GM11168 (cell line): ENCODE measurements at regions not wholly inside any gene's neighbourhood (a gene's known extent, or its start where the extent isn't known, plus 50 kb on each side); places are given as distances from the start of the nearest gene placed in this dataset.
"Not testable (repeated sequence)": the region's sequence is repeated elsewhere in the genome, so short reads cannot be mapped to it uniquely, and the experiment has no call there.

Source experiments
- in situ Hi-C: fragments of 300-500 bp; cut with MboI; formaldehyde crosslinking; loops from one replicate; pipeline ENCODE4 v1.12.0; 2022; ENCODE audit warnings: low sequenced_read_pairs; ENCODE audit not compliant: unreplicated experiment

DNA sequence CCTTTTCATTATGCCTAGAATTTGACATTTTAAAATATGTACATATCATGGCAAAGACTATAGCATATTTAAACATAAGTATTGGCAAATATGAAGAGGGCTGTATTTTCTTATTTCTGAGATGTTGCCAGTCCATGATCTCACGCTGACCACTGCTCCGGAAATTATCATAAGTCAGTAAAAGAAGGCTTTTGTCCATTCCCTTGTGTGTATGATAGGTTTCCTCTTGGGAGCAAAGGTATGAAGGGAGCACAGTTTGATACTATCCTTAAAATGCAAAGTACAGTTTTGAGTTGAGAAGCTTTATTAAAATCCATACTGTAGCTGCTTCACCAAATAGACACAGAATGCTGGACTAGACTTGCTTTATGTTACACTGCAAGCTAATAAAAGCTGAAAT, 52.6 kb upstream of the AGA start:
- in situ Hi-C loops = no loop called here

DNA sequence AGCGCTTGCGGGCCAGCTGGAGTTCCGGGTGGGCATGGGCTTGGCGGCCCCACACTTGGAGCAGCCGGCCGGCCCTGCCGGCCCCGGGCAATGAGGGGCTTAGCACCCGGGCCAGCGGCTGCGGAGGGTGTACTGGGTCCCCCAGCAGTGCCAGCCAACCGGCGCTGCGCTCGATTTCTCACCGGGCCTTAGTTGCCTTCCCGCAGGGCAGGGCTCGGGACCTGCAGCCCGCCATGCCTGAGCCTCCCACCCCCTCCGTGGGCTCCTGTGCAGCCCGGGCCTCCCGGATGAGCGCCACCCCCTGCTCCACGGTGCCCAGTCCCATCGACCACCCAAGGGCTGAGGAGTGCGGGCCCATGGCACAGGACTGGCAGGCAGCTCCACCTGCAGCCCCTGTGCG, 53.4 kb upstream of the AGA start:
- in situ Hi-C loops = not testable (repeated sequence)

DNA sequence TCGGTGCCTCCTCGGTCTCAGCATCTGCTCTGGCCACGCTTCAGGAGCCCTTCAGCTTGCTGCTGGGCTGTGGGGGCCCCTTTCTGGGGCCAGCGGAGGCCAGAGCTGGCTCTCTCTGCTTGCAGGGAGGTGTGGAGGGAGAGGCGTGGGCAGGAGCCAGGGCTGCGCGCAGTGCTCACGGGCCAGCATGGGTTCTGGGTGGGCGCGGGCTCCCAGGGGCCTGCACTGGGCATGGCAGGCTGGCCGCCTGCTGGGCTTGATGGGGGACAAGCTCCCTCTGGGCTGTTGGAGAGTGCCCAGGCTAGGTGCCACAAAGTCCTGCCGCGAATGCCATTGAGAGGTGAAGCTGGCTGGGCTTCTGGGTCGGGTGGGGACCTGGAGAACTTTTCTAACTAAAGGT, 57.3 kb upstream of the AGA start:
- in situ Hi-C loops = no loop called here

DNA sequence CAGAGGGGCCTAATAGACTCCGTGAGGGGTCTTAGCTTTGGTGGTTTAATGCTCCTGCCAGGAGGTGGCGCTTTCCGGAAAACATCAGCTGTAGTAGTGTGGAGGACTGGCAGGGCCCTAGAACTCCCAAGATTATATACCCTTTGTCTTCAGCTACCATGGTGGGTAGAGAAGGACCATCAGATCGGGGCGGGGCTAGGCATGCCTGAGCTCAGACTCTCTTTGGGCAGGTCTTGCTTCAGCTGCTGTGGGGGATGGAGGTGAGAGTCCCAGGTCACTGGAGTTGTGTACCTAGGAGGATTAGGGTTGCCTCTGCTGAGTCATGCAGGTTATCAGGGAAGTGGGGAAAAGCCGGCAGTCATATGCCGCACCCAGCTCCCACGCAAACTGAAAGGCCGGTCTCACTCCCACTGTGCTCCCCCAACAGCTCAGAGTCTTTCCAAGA, 63.0 kb upstream of the AGA start:
- in situ Hi-C loops = no loop called here

DNA sequence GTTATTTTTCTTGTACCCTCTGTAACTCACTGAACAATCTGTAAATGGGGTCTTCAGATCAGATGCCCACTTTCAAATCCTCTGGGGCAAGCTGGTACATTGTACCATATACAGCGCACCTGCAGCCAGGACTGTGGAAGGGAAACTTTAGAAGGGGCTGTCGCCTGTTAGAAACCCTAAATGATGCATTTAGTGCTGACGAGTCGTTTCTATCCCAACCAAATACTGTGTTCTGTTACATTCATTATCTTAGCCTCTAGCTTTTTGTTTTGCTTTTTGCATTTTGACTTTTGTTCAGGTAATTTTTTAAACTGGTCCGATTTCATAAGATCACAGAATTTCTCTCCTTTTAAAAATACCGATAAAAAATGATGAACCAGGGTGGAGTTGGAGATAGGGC, 66.4 kb upstream of the AGA start:
- in situ Hi-C loops = no loop called here

DNA sequence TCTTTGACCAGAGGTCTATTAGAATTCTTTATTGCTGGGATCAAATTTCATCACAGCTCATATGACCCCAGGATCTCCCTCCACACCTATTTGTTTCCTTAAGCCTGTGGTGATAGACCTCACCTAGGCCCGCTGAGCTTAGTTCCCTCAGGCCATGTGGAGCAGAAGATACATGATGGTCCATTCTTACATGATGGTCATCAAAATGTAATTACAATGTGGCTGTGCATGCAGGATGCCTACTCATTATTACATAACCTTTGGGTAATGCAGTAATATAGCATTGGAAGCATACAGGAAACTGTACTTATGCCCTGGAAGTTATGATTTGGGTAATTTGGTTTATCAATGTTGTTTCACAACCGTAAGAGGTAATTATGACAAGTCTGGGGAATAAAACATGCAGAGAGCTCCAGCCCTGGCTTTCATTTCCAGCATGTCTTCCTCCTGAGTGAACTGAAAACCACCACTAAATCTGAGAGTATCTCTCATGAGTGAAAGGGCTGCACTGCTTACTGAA, 67.0 kb upstream of the AGA start:
- in situ Hi-C loops = no loop called here

DNA sequence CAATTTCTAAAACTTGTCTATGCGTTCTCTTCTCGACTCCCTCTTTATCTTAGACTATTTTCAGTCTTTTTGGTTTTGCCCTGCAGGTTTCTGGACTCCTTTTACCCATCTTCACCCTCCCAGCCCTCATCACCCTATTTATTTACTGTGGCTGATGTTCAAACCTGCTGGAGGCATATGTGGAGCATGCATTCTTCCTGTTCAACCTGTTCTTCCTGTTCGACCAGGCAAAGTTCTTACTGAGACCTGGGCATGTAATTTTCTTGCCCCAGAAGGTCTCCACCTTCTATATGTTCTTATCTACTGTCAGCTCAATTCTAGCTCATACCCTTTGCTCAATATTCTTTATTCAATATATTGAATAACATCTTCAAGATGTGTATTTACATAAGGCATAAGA, 69.4 kb upstream of the AGA start:
- in situ Hi-C loops = no loop called here

DNA sequence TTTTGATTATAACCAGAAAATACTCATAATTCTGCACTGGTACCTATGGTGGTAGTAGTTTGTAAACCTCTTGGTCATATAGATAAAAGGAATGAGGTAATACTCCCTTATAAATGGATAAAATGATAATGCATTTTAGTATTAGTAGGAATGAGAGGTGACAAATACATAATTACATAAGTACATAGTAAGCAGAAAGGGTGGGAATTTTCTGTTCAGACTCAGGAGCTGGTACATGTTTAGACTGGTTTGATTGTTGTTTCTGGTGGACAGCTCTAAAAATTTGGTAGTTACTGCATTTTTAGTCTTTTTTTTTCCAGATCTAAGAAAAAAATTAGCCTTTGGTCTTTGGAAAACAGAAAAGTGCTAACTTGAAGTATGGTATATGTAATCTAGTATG, 70.4 kb upstream of the AGA start:
- in situ Hi-C loops = no loop called here

DNA sequence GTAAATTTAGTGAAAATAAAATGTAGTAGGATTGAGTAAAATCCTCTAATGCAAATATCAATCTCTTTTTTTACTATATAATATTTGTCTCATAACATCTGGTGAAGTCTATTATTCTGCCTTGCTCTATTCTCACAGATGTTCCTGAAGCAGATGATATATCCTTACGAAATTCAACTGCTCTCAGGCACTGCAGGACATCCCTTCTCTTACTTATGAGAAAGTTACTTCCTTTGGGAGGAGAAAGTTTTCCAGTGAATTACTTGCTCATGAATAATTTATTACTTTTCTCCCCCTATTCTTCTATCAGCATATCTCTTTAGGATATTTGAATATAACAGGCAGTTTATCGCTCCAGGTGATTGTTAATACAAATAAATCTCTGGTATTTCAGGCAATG, 75.6 kb upstream of the AGA start:
- in situ Hi-C loops = no loop called here

DNA sequence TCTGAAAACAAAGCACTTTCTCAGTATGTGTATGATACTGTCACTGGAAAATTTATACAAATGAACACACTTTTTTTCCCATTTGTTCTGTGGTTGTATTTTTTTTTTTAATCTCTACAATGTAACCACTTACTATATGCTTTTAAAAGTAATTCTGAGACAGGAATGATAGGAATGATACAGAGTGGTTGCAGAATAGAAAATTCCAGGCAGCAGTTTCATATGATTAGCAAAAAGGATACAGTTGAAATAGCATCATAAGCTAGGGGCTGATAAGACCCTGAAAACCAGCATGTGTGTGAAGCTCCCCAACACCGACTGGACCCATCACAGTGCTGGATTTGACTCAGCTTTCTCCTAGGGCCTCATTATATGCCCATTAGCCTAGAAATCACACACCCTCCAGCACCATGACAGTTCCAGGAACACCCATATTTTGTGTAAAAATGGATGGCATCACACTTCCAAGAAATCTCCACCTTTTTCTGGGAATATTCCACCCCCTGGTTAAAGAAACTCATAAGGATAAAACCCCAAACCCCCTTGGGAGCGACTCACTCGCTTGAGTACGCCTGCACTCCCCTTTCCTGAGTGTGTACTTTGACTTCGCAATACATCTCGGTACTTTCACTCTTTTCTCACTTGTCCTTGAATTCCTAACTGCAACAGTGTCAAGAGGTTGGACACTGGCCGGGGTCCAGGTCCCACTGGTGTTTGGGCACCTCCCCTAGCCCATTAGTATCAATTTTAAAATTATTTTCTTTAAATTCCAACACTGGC, 77.4 kb upstream of the AGA start:
- in situ Hi-C loops = no loop called here

DNA sequence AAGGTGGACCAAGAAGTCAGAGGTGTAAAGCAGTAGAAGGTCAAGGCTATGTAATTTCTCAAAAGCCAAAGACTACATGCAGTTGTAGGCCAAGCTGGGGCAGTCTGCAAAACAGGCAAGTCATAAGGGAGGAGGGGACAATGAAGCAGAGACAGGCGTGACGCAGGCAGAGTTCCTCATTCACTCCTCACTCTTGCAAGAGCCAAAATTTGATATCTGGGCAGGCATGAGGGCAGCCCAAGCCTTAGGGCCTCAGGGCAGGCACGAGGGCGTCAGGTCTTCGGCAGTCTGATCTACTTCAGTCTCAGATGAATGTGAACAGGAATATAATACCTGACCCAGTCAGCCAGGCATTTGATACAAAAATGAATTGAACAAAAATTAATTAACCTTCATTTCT, 86.4 kb upstream of the AGA start:
- in situ Hi-C loops = no loop called here

DNA sequence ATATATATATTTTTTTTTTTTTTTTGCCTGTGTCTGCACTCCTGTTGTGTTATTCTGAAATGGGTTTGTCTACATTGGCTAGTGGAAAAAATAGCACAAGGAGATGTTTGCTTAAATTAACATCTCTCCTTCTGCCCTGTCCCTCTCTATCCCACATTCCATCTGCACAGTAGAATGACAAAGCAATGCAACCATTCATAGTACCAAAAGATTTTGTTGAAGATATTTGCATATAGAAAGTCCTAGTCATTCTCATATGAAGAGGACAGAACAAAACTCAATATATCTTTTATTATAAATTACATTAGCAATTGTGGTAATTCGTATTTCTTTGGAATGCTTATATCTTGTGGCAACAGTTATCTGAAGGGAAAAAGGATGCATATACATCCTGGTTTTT, 88.3 kb upstream of the AGA start:
- in situ Hi-C loops = no loop called here

DNA sequence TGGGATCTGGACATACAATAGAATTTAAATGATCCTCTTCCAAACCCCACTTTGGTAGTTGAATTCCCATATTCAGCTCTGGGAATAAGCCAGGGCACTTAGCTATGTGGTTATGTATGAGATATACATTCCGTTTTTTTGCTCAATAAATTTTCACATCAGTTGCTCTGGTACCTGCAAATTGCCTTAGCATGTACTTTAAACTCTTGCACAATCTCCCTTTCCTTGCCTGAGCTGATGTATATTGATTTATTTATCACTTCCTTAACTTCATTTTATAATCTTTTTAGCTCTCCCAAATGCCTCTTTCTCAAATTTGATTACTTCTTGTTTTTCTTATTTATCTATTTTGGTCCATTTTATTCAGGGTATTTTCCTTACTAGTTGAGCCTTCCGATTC, 90.1 kb upstream of the AGA start:
- in situ Hi-C loops = no loop called here

DNA sequence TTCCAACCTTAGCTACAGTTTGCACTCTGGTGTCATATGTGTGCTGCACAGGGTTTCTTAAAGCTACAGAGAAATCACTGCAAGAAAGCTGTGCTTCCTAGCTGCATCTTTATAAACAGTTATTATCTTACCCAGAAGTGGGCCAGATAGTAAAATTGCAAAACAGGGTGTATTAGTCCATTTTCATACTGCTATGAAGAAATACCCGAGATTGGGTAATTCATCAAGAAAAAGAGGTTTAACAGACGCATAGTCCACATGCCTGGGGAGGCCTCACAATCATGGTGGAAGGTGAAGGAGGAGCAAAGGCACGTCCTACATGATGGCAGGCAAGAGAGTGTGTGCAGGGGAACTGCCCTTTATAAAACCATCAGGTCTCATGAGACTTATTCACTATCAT, 92.6 kb upstream of the AGA start:
- in situ Hi-C loops = not testable (repeated sequence)

DNA sequence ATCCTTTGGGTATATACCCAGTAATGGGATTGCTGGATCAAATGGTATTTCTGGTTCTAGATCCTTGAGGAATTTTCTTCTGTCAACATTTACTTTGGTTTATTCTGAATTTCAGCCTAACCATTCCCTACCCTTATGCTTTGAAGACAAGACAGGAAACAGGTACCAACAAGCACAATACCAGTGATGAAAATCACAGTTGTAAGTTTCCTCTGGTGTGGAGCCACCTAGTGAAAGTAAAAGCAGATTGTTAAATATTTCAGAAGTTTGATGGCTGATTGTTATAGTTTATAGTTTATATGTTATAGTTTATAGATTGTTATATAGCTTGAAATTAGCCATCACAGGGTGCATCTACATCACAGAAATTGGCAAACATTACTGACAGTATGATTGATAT, 104.5 kb upstream of the AGA start:
- in situ Hi-C loops = no loop called here

DNA sequence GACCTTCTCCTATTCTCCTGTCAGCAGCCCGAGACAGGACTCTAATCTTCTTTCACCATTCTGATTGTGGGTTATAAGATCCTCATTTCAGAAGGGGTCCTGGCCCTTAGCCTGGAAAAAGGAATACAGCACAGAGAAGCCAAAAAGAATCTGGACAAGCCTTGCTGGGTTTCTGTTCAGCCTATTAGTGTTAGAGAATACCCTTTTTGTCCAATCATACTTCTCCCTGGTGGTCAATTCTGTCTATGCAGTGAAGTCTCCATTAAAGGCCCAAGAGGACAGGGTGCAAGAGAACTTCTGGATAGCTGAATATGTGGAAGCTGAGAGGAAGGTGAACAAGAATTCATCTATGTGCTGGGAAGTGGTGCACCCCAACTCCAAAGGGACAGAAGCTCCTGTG, 105.7 kb upstream of the AGA start:
- in situ Hi-C loops = no loop called here

DNA sequence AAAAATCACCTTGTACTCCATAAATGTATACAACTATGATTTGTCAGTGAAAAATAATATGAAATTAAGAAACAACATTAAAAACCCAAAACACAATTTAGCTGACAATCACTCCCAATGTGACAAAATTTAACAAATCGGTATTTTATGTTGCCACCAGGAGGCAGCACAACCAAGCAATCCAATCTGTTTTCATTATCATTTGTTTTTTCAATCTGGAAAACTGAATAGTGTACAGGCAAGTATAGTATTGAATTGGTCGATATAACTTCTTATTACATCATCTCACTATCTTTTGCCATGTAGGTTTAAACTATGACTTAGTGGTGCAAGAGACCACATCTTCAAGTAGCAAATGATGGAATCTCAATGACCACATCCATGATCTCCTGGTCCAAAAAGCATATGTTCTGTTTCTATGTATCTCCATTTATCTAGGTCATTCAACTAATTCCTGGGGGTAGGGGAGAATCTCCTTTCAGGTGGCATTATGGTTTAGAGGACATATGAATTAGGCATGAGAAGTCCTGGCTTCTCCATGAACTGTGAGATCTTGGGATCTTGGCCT, 112.9 kb upstream of the AGA start:
- in situ Hi-C loops = no loop called here

DNA sequence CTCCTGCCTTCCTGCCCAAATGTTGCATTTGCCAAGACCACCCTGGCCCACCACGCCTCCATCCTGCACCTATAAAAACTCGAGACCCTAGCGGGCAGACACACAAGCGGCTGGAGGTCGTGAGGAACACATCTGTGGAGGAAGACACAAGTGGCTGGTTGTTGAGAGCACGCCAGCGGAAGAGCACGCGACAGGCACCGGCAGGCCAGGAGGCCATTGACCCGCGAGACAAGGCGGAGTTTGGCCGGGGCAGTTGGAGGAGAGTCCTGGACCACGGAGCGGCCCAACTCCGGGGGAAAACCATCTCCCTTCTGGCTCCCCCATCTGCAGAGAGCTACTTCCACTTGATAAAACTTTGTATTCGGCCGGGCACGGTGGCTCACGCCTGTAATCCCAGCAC, 115.2 kb upstream of the AGA start:
- in situ Hi-C loops = no loop called here

DNA sequence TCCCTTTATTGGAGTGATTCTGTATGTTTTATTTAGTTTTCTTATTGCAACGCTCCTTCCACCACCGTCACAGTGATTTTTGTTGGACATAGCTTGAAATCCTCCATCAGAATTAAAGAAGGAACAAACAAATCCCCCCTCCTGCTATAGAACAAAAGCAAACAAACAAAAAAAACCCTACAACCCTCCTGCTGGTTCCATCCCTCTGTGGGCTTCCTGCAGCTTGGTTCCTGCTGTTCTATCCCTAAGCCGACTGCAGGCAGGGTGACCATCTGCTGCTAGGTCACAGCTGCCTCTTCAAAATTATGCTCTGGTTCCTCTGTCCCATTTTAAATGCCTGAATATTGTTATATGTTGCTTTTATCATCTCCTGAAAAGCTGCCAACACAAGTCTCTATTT, 116.8 kb upstream of the AGA start:
- in situ Hi-C loops = no loop called here

DNA sequence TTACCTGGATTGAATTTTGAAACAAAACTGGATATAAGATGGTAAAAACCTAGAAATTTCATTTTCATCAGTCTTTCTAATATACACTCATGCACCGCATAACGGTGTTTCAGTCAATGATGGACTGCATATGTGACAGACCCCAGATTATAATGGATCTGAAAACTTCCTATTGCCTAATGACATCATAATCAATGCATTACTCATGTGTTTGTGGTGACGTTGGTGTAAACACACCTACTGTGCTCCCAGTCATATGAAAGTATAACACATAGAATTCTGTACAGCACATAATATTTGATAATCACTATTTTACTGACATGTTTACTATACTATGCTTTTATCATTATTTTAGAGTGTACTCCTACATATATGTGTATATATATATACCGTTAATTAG, 119.9 kb upstream of the AGA start:
- in situ Hi-C loops = no loop called here

DNA sequence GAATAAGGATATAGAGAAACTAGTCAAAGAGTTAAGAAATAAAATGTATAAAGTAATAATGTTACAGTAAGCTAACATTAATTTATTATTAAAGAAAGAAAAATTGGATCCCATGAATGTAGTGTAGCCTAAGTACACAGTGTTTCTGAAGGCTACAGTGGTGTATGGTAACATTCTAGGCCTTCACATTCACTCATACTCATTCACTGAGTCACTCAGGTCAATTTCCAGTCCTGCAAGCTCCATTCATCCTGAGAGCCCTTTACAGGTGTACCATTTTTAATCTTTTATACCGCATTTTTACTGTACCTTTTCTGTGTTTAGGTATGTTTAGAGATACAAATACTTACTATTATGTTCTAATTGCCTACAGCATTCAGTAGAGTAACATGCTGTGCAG, 120.6 kb upstream of the AGA start:
- in situ Hi-C loops = no loop called here

DNA sequence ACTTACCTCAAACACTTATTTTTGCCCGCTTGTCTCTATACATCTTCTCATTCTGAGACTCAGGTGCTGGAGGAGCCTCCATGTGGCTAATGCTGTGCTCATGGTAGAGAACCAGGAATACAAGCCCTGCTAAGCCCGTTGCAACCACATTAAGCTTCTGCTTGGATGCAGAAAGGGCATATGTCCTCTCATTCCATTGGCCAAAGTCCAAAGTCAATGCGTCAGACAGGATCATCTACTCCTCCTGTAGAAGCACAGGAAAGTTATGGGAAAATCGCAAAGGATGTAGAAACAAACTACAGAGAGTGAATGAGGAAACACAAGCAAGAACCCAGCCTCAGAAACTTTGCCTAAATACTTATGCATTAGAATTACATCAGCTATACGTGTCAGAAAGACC, 124.5 kb upstream of the AGA start:
- in situ Hi-C loops = no loop called here
